ENCODE measurements at regions not wholly inside any gene's neighbourhood (a gene's known extent, or its start where the extent isn't known, plus 50 kb on each side); places are given as distances from the start of the nearest gene placed in this dataset.
"Not testable (repeated sequence)": the region's sequence is repeated elsewhere in the genome, so short reads cannot be mapped to it uniquely, and the experiment has no call there.

DNA sequence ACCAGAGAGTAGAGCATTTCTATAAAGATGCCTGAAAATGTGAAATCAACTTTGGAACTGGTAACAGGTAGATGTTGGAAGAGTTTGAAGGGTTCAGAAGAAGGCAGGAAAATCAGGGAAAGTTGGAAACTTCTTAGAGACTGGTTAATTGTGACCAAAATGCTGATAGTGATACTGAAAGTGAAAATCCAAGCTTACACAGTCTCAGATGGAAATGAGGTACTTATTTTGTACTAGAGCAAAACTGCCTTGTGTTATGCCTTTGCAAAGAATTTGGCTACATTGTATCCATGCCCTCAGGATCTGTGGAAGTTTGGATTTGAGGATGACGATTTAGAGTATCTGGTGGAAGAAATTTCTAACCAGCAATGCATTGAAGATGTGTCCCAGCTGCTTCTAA lies 430.6 kb upstream of the KCND2 start:
- no peak for DNase-seq (ENCODE audit: low read depth)
- H3K4me3 ChIP-seq (ENCODE audit: low read depth, low read length): no peak overlapping the region
- TF ChIP-seq, protein P1, sequence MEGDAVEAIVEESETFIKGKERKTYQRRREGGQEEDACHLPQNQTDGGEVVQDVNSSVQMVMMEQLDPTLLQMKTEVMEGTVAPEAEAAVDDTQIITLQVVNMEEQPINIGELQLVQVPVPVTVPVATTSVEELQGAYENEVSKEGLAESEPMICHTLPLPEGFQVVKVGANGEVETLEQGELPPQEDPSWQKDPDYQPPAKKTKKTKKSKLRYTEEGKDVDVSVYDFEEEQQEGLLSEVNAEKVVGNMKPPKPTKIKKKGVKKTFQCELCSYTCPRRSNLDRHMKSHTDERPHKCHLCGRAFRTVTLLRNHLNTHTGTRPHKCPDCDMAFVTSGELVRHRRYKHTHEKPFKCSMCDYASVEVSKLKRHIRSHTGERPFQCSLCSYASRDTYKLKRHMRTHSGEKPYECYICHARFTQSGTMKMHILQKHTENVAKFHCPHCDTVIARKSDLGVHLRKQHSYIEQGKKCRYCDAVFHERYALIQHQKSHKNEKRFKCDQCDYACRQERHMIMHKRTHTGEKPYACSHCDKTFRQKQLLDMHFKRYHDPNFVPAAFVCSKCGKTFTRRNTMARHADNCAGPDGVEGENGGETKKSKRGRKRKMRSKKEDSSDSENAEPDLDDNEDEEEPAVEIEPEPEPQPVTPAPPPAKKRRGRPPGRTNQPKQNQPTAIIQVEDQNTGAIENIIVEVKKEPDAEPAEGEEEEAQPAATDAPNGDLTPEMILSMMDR (IDR thresholded peaks at IDR 0.05; ENCODE audit: control insufficient read depth, extremely low read depth, insufficient read depth): no peak

DNA sequence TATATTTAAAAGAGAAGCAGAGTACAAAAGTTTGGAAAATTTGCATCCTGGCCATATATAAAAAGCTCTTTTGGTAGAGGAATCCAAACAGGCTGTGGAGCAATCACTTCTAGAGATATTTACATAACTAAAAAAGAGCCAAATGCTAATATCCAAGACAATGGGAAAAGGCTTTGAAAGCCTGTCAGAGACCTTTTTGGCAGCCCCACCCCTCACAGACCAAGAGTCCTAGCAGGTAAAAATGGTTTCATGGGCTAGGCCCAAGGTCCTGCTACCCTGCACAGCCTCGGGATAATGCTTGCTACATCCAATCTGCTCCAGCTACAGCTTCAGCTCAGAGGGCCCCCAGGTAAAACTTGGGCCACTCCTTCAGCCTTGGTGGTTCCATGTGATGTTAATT lies 430.2 kb upstream of the KCND2 start:
- no peak overlapping the region for H3K4me3 ChIP-seq (ENCODE audit: low read depth, low read length)
- no peak for DNase-seq (ENCODE audit: low read depth)
- TF ChIP-seq, protein P1 (IDR thresholded peaks at IDR 0.05; ENCODE audit: control insufficient read depth, extremely low read depth, insufficient read depth): no peak

DNA sequence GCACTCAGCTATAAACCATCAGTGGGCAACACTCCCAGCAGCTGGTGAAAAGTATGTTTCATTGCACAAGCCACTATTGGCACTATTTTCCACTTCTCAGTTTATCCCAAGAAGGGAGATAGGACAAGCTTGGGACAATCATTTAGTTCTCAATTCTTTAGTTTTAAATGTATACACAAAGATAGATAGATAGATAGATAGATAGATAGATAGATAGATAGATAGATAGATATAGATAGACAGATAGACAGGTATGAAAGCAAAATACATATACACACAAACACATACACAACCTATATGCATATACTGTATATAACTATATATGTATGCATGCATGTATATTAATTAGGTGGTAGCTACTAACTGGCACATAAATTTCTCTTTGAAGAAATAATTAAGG lies 411.6 kb upstream of the KCND2 start:
- TF ChIP-seq, protein P1 (IDR thresholded peaks at IDR 0.05; ENCODE audit: control insufficient read depth, extremely low read depth, insufficient read depth): no peak
- no peak for DNase-seq (ENCODE audit: low read depth)
- no peak overlapping the region for H3K4me3 ChIP-seq (ENCODE audit: low read depth, low read length)

- no peak overlapping the region for H3K4me3 ChIP-seq (ENCODE audit: low read depth, low read length)
- TF ChIP-seq, protein P1 (IDR thresholded peaks at IDR 0.05; ENCODE audit: control insufficient read depth, extremely low read depth, insufficient read depth): no peak
- DNase-seq (ENCODE audit: low read depth): no peak
These were observed 404.6 kb upstream of the KCND2 start for GRCh38 chr7:119868387-119868786.

DNA sequence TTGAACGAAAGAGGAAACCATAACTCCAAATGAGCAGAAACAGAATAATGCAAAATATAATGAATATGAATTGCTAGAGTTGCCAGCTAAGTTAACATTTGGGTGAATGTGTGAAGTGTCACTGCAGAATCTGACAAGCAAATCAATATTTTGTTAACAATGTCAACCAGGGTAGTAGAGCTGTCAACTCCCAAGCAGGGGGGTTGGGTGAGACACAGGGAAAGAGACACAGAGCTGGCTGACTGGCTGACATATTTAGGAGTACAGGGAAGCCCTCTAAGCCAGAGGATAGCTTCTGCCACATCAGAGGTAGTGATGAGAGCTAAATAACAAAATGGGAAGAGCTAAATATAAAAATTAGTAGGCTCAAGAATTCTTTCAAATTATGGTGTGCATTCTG lies 393.1 kb upstream of the KCND2 start:
- no peak for DNase-seq (ENCODE audit: low read depth)
- TF ChIP-seq, protein P1 (IDR thresholded peaks at IDR 0.05; ENCODE audit: control insufficient read depth, extremely low read depth, insufficient read depth): no peak
- H3K4me3 ChIP-seq (ENCODE audit: low read depth, low read length): no peak overlapping the region

- no peak for DNase-seq (ENCODE audit: low read depth)
- TF ChIP-seq, protein P1 (IDR thresholded peaks at IDR 0.05; ENCODE audit: control insufficient read depth, extremely low read depth, insufficient read depth): no peak
- no peak overlapping the region for H3K4me3 ChIP-seq (ENCODE audit: low read depth, low read length)
These were observed 387.0 kb upstream of the KCND2 start for GRCh38 chr7:119886007-119886406.

DNA sequence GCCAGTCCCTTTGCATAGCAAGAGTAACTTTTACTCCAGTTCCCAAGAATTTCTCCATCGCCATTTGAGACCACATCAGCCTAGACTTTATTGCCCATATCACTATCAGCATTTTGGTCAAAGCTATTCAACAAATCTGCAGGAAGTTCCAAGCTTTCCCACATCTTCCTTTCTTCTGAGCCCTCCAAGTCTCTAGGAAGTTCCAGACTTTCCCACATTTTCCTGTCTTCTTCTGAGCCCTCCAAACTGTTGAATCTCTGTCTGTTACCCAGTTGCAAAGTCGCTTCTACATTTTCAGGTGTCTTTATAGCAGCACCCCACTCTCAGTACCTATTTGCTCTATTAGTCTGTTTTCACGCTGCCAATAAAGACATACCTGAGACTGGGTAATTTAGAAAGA lies 386.4 kb upstream of the KCND2 start:
- H3K4me3 ChIP-seq (ENCODE audit: low read depth, low read length); DNase-seq (ENCODE audit: low read depth): not testable (repeated sequence)

DNA sequence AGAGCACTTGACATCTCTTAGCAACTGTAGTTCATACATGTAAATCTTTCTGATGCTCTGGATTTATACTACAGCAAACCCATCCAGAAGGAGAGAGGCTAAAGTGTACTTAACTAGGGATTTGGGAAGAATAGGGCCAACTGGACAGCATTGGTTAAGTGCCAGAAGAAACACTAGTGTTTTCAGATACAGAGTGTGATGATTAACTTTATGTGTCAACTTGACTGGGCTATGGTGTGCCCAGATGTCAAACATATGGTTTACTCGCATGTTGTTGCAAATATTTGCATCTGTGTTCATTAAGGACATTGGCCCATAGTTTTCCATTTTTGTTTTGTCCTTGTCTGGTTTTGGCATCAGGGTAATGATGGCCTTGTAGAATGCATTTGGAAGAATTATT lies 384.7 kb upstream of the KCND2 start:
- no peak overlapping the region for H3K4me3 ChIP-seq (ENCODE audit: low read depth, low read length)
- DNase-seq (ENCODE audit: low read depth): no peak
- TF ChIP-seq, protein P1 (IDR thresholded peaks at IDR 0.05; ENCODE audit: control insufficient read depth, extremely low read depth, insufficient read depth): no peak

Data from LNCaP clone FGC (cell line).